ENCODE measurements at regions not wholly inside any gene's neighbourhood (a gene's known extent, or its start where the extent isn't known, plus 50 kb on each side); places are given as distances from the start of the nearest gene placed in this dataset.

- Mint-ChIP-seq H3K36me3 (ENCODE audit: insufficient read depth, unreplicated experiment) (no peaks in the 10 kb centered on the region), H3K27me3 (ENCODE audit: insufficient read depth, unreplicated experiment) (no peaks in the 10 kb centered on the region), H3K27ac (ENCODE audit: low read depth, unreplicated experiment) (no peak overlapping the region), H3K4me3 (ENCODE audit: unreplicated experiment) (no peak overlapping the region), H3K4me1 (ENCODE audit: insufficient read depth, unreplicated experiment) (no peaks in the 10 kb centered on the region), H3K9me3 (ENCODE audit: unreplicated experiment) (no peaks in the 10 kb centered on the region)
- DNase-seq (ENCODE audit: unreplicated experiment): no peak
- TF ChIP-seq CTCF (IDR thresholded peaks at IDR 0.05; ENCODE audit: unreplicated experiment): no peak
- intact Hi-C loops (cut with micrococcal nuclease): no loop called here
- BruUV-seq (replicated peaks): no TSS peak
- ChIA-PET POLR2A (no interaction called here), CTCF (interaction anchor here (0.7 kb wide), 1 partner anchor 738 kb away, joined by 3 read pairs; no protein-coding TSS in a partner anchor)
Measured at GRCh38 chr4:46656071-46656470, 253.0 kb downstream of the COX7B2 start.

GRCh38 chr4:46653842-46654241 is 255.2 kb downstream of the COX7B2 start:
- no TSS peak for BruUV-seq (replicated peaks)
- TF ChIP-seq CTCF (IDR thresholded peaks at IDR 0.05; ENCODE audit: unreplicated experiment): no peak

DNA sequence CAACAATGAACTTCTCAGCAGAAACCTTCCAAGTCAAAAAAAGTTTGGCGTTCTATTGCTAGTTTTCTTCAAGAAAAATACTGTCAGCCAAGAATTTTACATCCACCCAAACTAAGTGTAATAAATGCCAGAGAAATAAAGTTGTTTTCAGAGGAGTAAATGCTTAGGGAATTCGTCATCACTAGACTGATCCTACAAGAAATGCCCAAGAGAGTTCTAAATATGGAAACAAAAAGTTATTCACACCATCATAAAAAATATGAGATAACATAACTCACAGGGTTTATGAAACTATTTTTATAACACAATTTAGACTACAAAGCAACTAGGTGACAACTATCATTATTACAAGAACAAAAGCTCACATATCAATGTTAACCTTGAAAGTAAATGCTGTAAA is 259.5 kb upstream of the GABRA2 start:
- Mint-ChIP-seq H3K4me1 (ENCODE audit: insufficient read depth, unreplicated experiment) (no peaks in the 10 kb centered on the region), H3K4me3 (ENCODE audit: unreplicated experiment) (no peak overlapping the region), H3K27ac (ENCODE audit: low read depth, unreplicated experiment) (no peak overlapping the region), H3K9me3 (ENCODE audit: unreplicated experiment) (no peaks in the 10 kb centered on the region), H3K36me3 (ENCODE audit: insufficient read depth, unreplicated experiment) (no peaks in the 10 kb centered on the region), H3K27me3 (ENCODE audit: insufficient read depth, unreplicated experiment) (no peaks in the 10 kb centered on the region)
- ChIA-PET CTCF (interaction anchor here (1.1 to 3.0 kb wide), 3 partner anchors 10 to 320 kb away, joined by 3 to 84 read pairs (median 27); no protein-coding TSS in a partner anchor), POLR2A (no interaction called here)
- no peak for TF ChIP-seq CTCF (IDR thresholded peaks at IDR 0.05; ENCODE audit: unreplicated experiment)
- intact Hi-C loops (cut with micrococcal nuclease): no loop called here
- no peak for DNase-seq (ENCODE audit: unreplicated experiment)
- no TSS peak for BruUV-seq (replicated peaks)

More at GRCh38 chr4:46653842-46654241, 255.2 kb downstream of the COX7B2 start:
- H3K4me1 Mint-ChIP-seq (ENCODE audit: insufficient read depth, unreplicated experiment): no peaks in the 10 kb centered on the region
- H3K36me3 Mint-ChIP-seq (ENCODE audit: insufficient read depth, unreplicated experiment): no peaks in the 10 kb centered on the region
- H3K27ac Mint-ChIP-seq (ENCODE audit: low read depth, unreplicated experiment): no peak overlapping the region
- intact Hi-C loops (cut with micrococcal nuclease): no loop called here
- H3K27me3 Mint-ChIP-seq (ENCODE audit: insufficient read depth, unreplicated experiment): no peaks in the 10 kb centered on the region
- H3K9me3 Mint-ChIP-seq (ENCODE audit: unreplicated experiment): no peaks in the 10 kb centered on the region
- ChIA-PET CTCF (no interaction called here), POLR2A (no interaction called here)
- DNase-seq (ENCODE audit: unreplicated experiment): no peak
- H3K4me3 Mint-ChIP-seq (ENCODE audit: unreplicated experiment): no peak overlapping the region

- CTCF ChIA-PET: interaction anchor here (0.6 to 3.0 kb wide), 47 partner anchors 9 to 1898 kb away, joined by 3 to 84 read pairs (median 4); no protein-coding TSS in a partner anchor
- Mint-ChIP-seq H3K4me3 (ENCODE audit: unreplicated experiment) (no peak overlapping the region), H3K27ac (ENCODE audit: low read depth, unreplicated experiment) (no peak overlapping the region), H3K4me1 (ENCODE audit: insufficient read depth, unreplicated experiment) (no peaks in the 10 kb centered on the region), H3K36me3 (ENCODE audit: insufficient read depth, unreplicated experiment) (no peaks in the 10 kb centered on the region), H3K27me3 (ENCODE audit: insufficient read depth, unreplicated experiment) (no peaks in the 10 kb centered on the region), H3K9me3 (ENCODE audit: unreplicated experiment) (no peaks in the 10 kb centered on the region)
- POLR2A ChIA-PET: interaction anchor here (0.6 kb wide), 1 partner anchor 22 kb away, joined by 3 read pairs; no protein-coding TSS in a partner anchor
- intact Hi-C loops (cut with micrococcal nuclease): loop anchor here (1.0 kb wide), 2 partner anchors 260 to 319 kb away; no protein-coding TSS in a partner anchor
- DNase-seq (ENCODE audit: unreplicated experiment): peak; percentile 81
- TF ChIP-seq CTCF (IDR thresholded peaks at IDR 0.05; ENCODE audit: unreplicated experiment): peak; percentile 60
- BruUV-seq (replicated peaks): no TSS peak
Measured at GRCh38 chr4:46648088-46648744, 258.3 kb upstream of the GABRA2 start.

Measured in MCF 10A (cell line).